NOMO-1 treated with dmso at 0.1 percent for 144 hours (cell line): ENCODE measurements at regions not wholly inside any gene's neighbourhood (a gene's known extent, or its start where the extent isn't known, plus 50 kb on each side); places are given as distances from the start of the nearest gene placed in this dataset.

Experiments
- DNase-seq: peaks from one replicate; lab custom pipeline; 2025; ENCODE audit not compliant: unreplicated experiment; lab: John Stamatoyannopoulos, UW

GRCh38 chr9:80952363-80952922 lies 736.9 kb downstream of the TLE1 start:
- DNase-seq = no peak

DNA sequence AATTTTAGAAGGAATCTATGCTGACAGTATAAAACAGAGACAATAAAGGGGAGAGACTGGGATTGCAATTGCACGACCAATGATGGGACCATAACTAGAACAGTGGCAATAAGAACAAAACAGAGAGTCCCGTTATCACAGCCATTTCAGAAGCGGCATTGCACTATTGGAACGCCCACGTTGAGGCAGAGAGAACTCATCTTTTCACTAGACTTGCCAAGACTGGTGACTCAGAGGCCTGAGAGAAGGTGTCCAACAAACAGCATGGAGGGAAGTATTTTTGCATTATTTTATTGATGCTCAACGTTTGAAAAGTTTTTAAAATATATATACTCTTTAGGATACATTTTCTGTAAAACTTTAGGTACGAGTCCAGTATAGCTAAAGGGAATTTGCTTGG lies 737.7 kb downstream of the TLE1 start:
- no peak for DNase-seq

DNA sequence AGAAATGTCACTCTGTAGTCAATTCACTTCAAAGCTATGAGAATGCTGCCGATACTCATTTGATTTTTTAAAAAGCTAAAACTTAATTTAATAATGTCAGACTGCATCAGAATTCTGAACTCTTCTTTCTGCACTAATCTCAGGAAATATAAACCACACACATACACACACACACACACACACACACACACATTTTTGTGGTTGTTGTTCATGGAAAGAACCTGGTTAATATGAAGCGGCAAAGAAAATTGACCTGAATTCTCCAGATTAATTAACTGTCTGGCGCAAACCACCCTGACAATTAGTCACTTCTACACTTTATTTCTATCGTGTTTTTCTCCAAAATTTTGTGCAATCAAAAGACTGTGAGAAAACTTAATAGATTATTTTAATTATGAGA lies 740.5 kb downstream of the TLE1 start:
- no peak for DNase-seq

- DNase-seq = no peak
These were observed 741.3 kb downstream of the TLE1 start for GRCh38 chr9:80948066-80948465.

DNA sequence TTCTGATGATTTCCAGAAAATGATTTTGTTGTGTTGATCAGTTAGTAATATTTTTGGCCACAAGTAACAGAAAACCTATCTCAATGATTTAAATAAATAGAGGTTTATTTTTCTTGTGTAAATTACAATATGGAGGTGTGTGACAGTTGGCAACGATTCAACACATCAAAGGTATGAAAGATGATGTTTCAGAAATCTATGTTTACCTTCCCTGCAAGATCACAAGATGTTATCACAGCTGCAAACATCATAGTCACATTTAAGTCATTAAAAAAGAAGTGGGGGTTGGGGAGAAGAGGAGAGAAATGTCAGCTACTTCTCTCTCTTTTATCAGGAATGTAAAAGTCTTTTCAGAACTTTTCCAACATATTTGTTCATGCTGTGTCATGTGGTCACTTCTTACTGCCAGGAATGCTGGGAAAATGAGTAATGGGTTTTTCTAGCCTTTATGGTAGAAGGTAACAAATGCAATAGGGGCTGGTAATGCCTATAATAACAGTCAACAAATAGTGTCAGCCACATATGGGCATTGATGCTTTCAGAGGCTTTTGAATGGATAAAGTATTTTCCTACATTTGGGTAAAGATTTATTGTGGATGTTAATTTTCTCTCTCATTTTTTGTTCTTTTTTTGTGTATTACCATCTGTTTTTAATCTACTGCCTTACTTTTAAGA lies 742.7 kb downstream of the TLE1 start:
- no peak for DNase-seq

DNA sequence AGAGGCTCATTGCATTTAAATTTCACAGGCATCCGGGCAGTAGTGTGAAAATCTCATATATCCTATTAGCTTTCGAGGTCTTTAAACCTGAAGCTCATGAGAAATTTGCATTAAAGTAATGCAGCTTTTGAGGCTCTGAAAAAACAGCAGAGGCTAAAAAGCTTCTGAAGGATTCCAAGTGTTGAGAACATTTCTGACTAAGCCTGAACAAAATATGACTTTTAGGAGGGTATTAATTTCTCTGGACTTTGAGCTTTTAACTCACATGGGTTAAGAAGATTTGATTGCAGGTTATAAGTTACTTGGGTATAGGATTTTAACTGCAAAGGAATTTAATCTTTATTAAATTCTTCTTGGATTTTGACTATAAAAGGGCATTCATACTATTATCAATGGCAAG lies 743.9 kb downstream of the TLE1 start:
- DNase-seq = no peak

GRCh38 chr9:80937645-80938044 lies 751.7 kb downstream of the TLE1 start:
- no peak for DNase-seq

GRCh38 chr9:80934095-80934494 lies 755.3 kb downstream of the TLE1 start:
- DNase-seq = no peak

DNA sequence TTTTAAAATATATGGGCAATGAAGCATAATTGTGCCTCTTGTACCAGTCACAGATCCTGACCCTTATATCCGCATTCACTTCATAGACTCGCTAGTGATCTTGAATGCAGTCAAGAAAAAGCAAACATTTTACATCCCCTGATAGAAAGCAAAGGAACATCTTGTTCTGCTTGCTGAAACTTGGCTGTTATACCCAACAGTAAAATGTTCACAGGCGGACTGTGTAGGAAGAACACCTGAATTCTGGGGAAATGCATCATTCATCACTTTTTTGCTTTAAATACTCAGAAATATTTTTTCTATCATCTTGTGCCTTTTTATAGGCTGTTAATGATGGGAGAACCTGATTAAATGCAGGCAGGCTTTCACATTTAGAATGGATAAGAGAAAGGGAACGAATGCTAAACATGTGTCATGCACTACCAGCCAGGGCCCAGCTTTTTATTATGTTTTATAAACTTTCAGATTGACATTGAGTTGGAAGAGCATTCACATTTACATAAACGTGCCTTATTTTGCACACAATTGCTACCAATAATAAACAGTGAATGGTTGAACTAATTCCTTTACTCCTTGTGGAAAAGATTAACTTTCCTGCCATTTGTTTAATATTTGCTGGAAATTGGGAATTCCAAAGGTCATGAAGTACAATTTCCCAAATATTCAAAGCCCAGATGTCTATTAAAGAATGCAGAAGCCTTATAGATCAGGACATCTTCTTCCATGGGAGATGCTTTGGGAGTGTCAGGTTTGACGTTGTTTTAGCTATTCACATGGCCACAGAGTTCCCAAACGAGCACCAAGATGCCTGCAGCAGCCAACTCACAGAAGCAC lies 756.2 kb downstream of the TLE1 start:
- DNase-seq = no peak

DNA sequence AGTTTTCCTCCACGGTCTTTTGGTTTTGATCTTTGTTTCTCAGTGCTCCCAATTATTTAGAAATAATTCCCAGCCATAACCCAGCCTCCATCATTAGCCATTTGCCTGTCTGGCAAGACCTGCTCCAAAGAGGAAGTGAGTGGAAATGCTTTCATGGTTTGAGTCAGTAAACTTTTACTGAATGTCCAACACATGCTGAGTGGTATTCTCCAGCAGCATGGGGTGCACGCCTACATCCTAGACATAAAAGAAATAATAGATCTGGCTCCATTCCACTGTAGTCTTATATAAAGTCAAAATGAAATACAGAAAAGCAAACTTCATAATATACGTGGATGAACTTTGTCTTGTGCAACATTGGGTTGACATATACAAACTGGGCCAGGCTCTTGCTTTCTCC lies 757.2 kb downstream of the TLE1 start:
- no peak for DNase-seq

- DNase-seq = no peak
These were observed 758.2 kb downstream of the TLE1 start for GRCh38 chr9:80931163-80931562.

GRCh38 chr9:80928697-80929096 lies 760.6 kb downstream of the TLE1 start:
- no peak for DNase-seq

GRCh38 chr9:80926611-80927010 lies 762.7 kb downstream of the TLE1 start:
- no peak for DNase-seq

DNA sequence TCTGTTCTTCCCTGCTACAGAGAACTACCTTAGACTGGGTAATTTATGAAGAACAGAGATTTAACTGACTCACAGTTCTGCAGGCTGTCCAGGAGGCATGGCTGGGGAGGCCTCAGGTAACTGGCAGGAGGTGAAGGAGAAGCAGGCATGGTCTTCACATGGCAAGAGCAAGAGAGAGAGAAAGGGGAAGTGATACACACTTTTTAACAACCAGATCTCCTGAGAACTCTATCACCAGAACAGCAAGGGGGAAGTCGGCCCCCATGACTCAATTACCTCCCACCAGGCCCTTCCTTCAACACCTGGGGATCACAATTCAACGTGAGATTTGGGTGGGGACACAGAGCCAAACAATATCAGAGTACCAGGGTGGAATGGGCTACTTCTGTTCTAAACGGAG lies 766.8 kb downstream of the TLE1 start:
- DNase-seq = no peak

GRCh38 chr9:80906728-80907127 lies 782.6 kb downstream of the TLE1 start:
- DNase-seq = no peak

DNA sequence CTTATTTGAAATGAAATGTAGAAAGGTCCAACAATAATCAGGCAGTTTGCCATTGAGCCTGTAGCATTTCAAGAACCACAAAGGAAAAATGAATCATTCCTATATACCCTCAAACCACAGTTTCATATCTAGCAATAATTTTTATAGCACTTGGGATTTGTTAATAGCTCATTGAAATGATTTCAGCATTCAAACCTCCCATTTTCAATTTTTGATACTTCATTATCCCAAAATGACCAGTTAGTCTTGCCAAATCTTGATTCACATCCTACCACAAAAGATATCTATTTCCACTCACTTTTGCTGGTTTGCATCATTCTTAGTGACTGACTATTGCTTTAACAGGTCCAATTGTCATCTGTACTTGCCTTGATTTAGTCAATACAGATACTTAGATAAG lies 790.1 kb downstream of the TLE1 start:
- no peak for DNase-seq

GRCh38 chr9:80893190-80893589 lies 796.2 kb downstream of the TLE1 start:
- no peak for DNase-seq

DNA sequence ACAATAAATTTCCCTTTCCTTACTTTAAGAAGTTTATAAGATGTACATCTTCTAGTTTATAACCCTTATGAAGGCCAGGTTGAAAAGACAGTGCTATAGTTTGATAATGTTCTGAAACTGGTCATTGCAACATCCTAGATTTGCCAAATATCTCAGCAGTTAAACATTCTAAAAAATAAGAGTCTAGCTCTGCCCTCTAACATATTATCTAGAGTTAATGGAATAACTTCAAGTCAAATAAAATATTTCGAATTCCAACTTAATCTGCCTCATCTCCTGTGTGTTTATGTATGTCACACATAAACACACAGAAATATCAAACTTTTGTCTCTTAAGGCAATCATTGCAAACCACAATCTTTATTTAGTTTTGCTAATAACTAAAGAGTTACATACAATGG lies 796.6 kb downstream of the TLE1 start:
- DNase-seq = no peak

DNA sequence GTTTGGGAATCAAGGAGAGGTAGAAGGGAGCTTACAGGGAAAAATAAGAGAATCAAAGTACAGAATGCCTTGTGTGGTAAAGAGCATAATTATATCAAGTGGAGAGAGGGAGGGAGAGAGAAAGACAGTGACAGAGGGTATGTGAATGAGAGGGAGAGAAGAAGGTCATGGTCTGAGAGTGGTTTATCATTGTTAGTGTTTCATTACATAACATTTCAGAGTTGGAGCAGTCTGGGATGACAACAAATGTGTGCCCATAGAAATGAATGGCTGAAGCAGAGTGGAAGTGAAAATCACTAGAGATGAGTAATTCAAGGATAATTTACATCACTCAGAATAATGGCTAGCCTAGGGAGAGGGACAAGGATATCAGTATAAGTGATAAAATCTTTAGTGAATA lies 799.2 kb downstream of the TLE1 start:
- DNase-seq = no peak

DNA sequence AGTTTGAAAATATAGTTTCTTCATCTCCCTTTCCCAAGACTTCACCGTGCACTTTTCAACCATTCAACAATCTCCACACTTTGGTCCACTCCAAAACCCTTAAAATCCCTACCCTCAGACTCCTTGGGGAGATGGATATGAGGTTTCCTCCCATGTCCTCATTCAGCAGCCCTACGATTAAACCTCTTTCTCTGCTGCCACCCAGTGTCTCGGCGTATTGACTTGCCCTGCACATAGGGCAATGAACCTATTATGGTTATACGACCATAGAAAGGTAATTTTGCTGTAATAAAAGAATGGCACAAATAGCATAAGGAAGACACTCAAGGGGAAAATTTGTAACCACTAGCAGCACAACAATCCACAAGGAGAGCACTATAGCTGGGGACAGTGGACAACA lies 803.5 kb downstream of the TLE1 start:
- DNase-seq = no peak

GRCh38 chr9:80883826-80884579 lies 805.3 kb downstream of the TLE1 start:
- no peak for DNase-seq

GRCh38 chr9:80883426-80883825 lies 805.9 kb downstream of the TLE1 start:
- DNase-seq = no peak
